GM12892 (cell line): ENCODE measurements at regions not wholly inside any gene's neighbourhood (a gene's known extent, or its start where the extent isn't known, plus 50 kb on each side); places are given as distances from the start of the nearest gene placed in this dataset.

Experiments used
- POLR2A ChIP-seq: IDR thresholded peaks from 2 replicates; pipeline ENCODE4 v1.6.1; 2011; ENCODE audit warnings: low read depth, low read length, control low read depth
- POLR2AphosphoS5 ChIP-seq: IDR thresholded peaks from 2 replicates; pipeline ENCODE4 v1.6.1; 2011; ENCODE audit warnings: low read depth, low read length, control low read depth
- TAF1 ChIP-seq: IDR thresholded peaks from 2 replicates; pipeline ENCODE4 v1.6.1; 2011; ENCODE audit warnings: low read depth, mild to moderate bottlenecking, control low read depth, low read length, borderline replicate concordance

- TF ChIP-seq POLR2AphosphoS5 (no peak), POLR2A (no peak), TAF1 (no peak)
These were observed 239.1 kb upstream of the PWP1 start for GRCh38 chr12:107446476-107446875.
